ENCODE measurements at regions not wholly inside any gene's neighbourhood (a gene's known extent, or its start where the extent isn't known, plus 50 kb on each side); places are given as distances from the start of the nearest gene placed in this dataset.

DNA sequence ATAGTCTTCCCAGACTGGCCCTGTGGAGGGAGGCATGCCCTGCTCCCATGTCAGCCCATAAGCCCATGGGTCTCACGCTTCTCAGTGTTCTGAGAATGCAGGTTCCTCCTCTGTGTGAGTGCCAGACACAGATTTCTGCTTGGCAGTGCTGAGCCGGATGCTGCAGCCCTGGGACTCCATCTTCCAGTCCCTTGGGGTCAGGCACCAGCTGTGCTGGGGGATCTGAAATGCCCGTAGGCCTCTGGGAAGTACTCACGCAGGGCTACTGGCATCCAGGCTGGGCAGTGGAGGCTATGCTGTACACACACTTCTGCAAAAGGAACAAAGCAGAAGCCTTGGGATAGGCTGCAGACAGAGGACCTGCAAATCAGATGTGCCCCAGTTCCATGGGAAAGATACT is 1944.6 kb downstream of the EFNA5 start:
- no peaks in the 10 kb centered on the region for H3K9me3 ChIP-seq (ENCODE audit: control insufficient read depth, low read length)
- H3K27me3 ChIP-seq (ENCODE audit: control insufficient read depth, insufficient read depth): no peaks in the 10 kb centered on the region
- DNase-seq: no peak
- no peak for ATAC-seq
- H3K4me1 ChIP-seq (ENCODE audit: control insufficient read depth, insufficient read depth, low read length): no peaks in the 10 kb centered on the region
- intact Hi-C loops (cut with DNase I): no loop called here
- H3K4me3 ChIP-seq (ENCODE audit: low read length): no peak overlapping the region
- H3K27ac ChIP-seq (ENCODE audit: low read length): no peak overlapping the region
- 82% methylated on average over 4 of the region's 4 CpGs for WGBS

DNA sequence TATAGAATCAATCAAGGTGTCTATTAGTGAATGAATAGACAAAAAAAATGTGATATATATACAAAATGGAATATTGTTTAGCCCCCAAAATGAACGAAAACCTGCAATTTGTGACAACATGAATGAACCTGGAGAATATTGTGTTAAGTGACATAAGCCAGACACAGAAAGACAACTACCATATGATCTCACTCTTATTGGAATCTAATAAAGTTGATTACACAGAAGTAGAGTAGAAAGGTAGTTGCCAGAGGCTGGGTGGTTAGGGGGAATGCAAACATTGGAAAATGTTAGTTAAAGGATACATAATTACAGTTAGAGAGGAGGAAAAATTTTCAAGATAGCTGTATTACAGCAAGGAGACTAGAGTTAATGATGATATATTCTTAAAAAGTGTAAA is 1962.3 kb downstream of the EFNA5 start:
- intact Hi-C loops (cut with DNase I): no loop called here
- Histone ChIP-seq H3K27me3 (ENCODE audit: control insufficient read depth, insufficient read depth) (no peaks in the 10 kb centered on the region), H3K9me3 (ENCODE audit: control insufficient read depth, low read length) (no peaks in the 10 kb centered on the region), H3K27ac (ENCODE audit: low read length) (no peak overlapping the region), H3K4me3 (ENCODE audit: low read length) (no peak overlapping the region), H3K4me1 (ENCODE audit: control insufficient read depth, insufficient read depth, low read length) (no peaks in the 10 kb centered on the region)
- 69% methylated on average over 1 of the region's 1 CpG for WGBS
- no peak for ATAC-seq
- DNase-seq: no peak

DNA sequence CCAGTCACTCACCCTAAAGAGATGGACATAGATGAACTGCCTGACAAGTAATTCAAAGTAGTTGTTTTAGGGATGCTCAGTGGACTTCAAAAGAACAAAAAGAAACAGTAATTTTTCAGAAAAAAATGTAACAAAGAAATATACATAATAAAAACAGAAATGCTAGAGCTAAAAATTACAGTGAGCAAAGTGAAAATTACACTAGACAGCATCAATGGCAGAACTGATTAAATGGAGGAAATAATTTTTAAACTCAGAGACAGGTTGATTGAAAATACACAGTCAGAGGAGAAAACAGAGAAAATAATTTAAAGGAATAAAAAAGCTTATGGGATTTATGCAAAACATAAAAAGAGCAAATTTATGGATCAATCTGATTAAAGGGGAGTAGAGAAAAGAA is 1968.4 kb downstream of the EFNA5 start:
- Histone ChIP-seq H3K9me3 (ENCODE audit: control insufficient read depth, low read length) (no peaks in the 10 kb centered on the region), H3K4me3 (ENCODE audit: low read length) (no peak overlapping the region), H3K4me1 (ENCODE audit: control insufficient read depth, insufficient read depth, low read length) (no peaks in the 10 kb centered on the region), H3K27me3 (ENCODE audit: control insufficient read depth, insufficient read depth) (no peaks in the 10 kb centered on the region), H3K27ac (ENCODE audit: low read length) (no peak overlapping the region)
- intact Hi-C loops (cut with DNase I): no loop called here
- DNase-seq (no peak), ATAC-seq (no peak)

- Histone ChIP-seq H3K4me1 (ENCODE audit: control insufficient read depth, insufficient read depth, low read length) (no peaks in the 10 kb centered on the region), H3K4me3 (ENCODE audit: low read length) (no peak overlapping the region), H3K27me3 (ENCODE audit: control insufficient read depth, insufficient read depth) (no peaks in the 10 kb centered on the region), H3K27ac (ENCODE audit: low read length) (no peak overlapping the region), H3K9me3 (ENCODE audit: control insufficient read depth, low read length) (no peaks in the 10 kb centered on the region)
- intact Hi-C loops (cut with DNase I): no loop called here
- DNase-seq (no peak), ATAC-seq (no peak)
- WGBS: 92% methylated on average over 2 of the region's 2 CpGs
Observed at GRCh38 chr5:105696440-105696839, 1974.3 kb downstream of the EFNA5 start.

- Histone ChIP-seq H3K27me3 (ENCODE audit: control insufficient read depth, insufficient read depth) (no peaks in the 10 kb centered on the region), H3K27ac (ENCODE audit: low read length) (no peak overlapping the region), H3K9me3 (ENCODE audit: control insufficient read depth, low read length) (no peaks in the 10 kb centered on the region), H3K4me3 (ENCODE audit: low read length) (no peak overlapping the region), H3K4me1 (ENCODE audit: control insufficient read depth, insufficient read depth, low read length) (no peaks in the 10 kb centered on the region)
- WGBS: 83% methylated on average over 2 of the region's 2 CpGs
- intact Hi-C loops (cut with DNase I): no loop called here
- ATAC-seq (no peak), DNase-seq (no peak)
Observed at GRCh38 chr5:105695941-105696340, 1974.8 kb downstream of the EFNA5 start.

- no peaks in the 10 kb centered on the region for H3K9me3 ChIP-seq (ENCODE audit: control insufficient read depth, low read length)
- H3K27ac ChIP-seq (ENCODE audit: low read length): no peak overlapping the region
- ATAC-seq: no peak
- intact Hi-C loops (cut with DNase I): no loop called here
- no peak for DNase-seq
- H3K4me3 ChIP-seq (ENCODE audit: low read length): no peak overlapping the region
- H3K27me3 ChIP-seq (ENCODE audit: control insufficient read depth, insufficient read depth): no peaks in the 10 kb centered on the region
- H3K4me1 ChIP-seq (ENCODE audit: control insufficient read depth, insufficient read depth, low read length): no peaks in the 10 kb centered on the region
- WGBS: 90% methylated on average over 3 of the region's 3 CpGs
Observed at GRCh38 chr5:105689596-105689995, 1981.1 kb downstream of the EFNA5 start.

GRCh38 chr5:105688227-105688792 is 1982.4 kb downstream of the EFNA5 start:
- DNase-seq (no peak), ATAC-seq (no peak)
- 66% methylated on average over 4 of the region's 4 CpGs for WGBS
- Histone ChIP-seq H3K27me3 (ENCODE audit: control insufficient read depth, insufficient read depth) (no peaks in the 10 kb centered on the region), H3K4me3 (ENCODE audit: low read length) (no peak overlapping the region), H3K27ac (ENCODE audit: low read length) (no peak overlapping the region), H3K4me1 (ENCODE audit: control insufficient read depth, insufficient read depth, low read length) (no peaks in the 10 kb centered on the region), H3K9me3 (ENCODE audit: control insufficient read depth, low read length) (no peaks in the 10 kb centered on the region)
- intact Hi-C loops (cut with DNase I): no loop called here

- Histone ChIP-seq H3K9me3 (ENCODE audit: control insufficient read depth, low read length) (no peaks in the 10 kb centered on the region), H3K27me3 (ENCODE audit: control insufficient read depth, insufficient read depth) (no peaks in the 10 kb centered on the region), H3K4me1 (ENCODE audit: control insufficient read depth, insufficient read depth, low read length) (no peaks in the 10 kb centered on the region), H3K4me3 (ENCODE audit: low read length) (no peak overlapping the region), H3K27ac (ENCODE audit: low read length) (no peak overlapping the region)
- no peak for ATAC-seq
- WGBS: 53% methylated on average over 3 of the region's 3 CpGs
- DNase-seq: no peak
- intact Hi-C loops (cut with DNase I): no loop called here
Observed at GRCh38 chr5:105687493-105687892, 1983.2 kb downstream of the EFNA5 start.

- no peak for DNase-seq
- H3K4me1 ChIP-seq (ENCODE audit: control insufficient read depth, insufficient read depth, low read length): no peaks in the 10 kb centered on the region
- intact Hi-C loops (cut with DNase I): no loop called here
- no peaks in the 10 kb centered on the region for H3K9me3 ChIP-seq (ENCODE audit: control insufficient read depth, low read length)
- ATAC-seq: no peak
- H3K4me3 ChIP-seq (ENCODE audit: low read length): no peak overlapping the region
- WGBS: 84% methylated on average over 5 of the region's 5 CpGs
- no peak overlapping the region for H3K27ac ChIP-seq (ENCODE audit: low read length)
- H3K27me3 ChIP-seq (ENCODE audit: control insufficient read depth, insufficient read depth): no peaks in the 10 kb centered on the region
Observed at GRCh38 chr5:105685884-105686283, 1984.9 kb downstream of the EFNA5 start.

GRCh38 chr5:105684799-105685198 is 1985.9 kb downstream of the EFNA5 start:
- no peaks in the 10 kb centered on the region for H3K9me3 ChIP-seq (ENCODE audit: control insufficient read depth, low read length)
- no peaks in the 10 kb centered on the region for H3K4me1 ChIP-seq (ENCODE audit: control insufficient read depth, insufficient read depth, low read length)
- WGBS: 92% methylated on average over 3 of the region's 3 CpGs
- intact Hi-C loops (cut with DNase I): no loop called here
- no peak overlapping the region for H3K27ac ChIP-seq (ENCODE audit: low read length)
- no peaks in the 10 kb centered on the region for H3K27me3 ChIP-seq (ENCODE audit: control insufficient read depth, insufficient read depth)
- no peak overlapping the region for H3K4me3 ChIP-seq (ENCODE audit: low read length)
- DNase-seq (no peak), ATAC-seq (no peak)

GRCh38 chr5:105680858-105681475 is 1989.8 kb downstream of the EFNA5 start:
- no peak for DNase-seq
- no peak for ATAC-seq
- WGBS: 74% methylated on average over 7 of the region's 7 CpGs

GRCh38 chr5:105677291-105677690 is 1993.4 kb downstream of the EFNA5 start:
- H3K27ac ChIP-seq (ENCODE audit: low read length): no peak overlapping the region
- 74% methylated on average over 2 of the region's 2 CpGs for WGBS
- no peaks in the 10 kb centered on the region for H3K9me3 ChIP-seq (ENCODE audit: control insufficient read depth, low read length)
- intact Hi-C loops (cut with DNase I): no loop called here
- DNase-seq (no peak), ATAC-seq (no peak)
- no peaks in the 10 kb centered on the region for H3K27me3 ChIP-seq (ENCODE audit: control insufficient read depth, insufficient read depth)
- no peak overlapping the region for H3K4me3 ChIP-seq (ENCODE audit: low read length)
- no peaks in the 10 kb centered on the region for H3K4me1 ChIP-seq (ENCODE audit: control insufficient read depth, insufficient read depth, low read length)

More at GRCh38 chr5:105680858-105681475, 1989.8 kb downstream of the EFNA5 start:
- no peaks in the 10 kb centered on the region for H3K27me3 ChIP-seq (ENCODE audit: control insufficient read depth, insufficient read depth)
- no peaks in the 10 kb centered on the region for H3K4me1 ChIP-seq (ENCODE audit: control insufficient read depth, insufficient read depth, low read length)
- intact Hi-C loops (cut with DNase I): no loop called here
- H3K4me3 ChIP-seq (ENCODE audit: low read length): no peak overlapping the region
- H3K27ac ChIP-seq (ENCODE audit: low read length): no peak overlapping the region
- no peaks in the 10 kb centered on the region for H3K9me3 ChIP-seq (ENCODE audit: control insufficient read depth, low read length)

Measured in right cardiac atrium (tissue), 5 donors.